GM21381 (cell line): ENCODE measurements at regions not wholly inside any gene's neighbourhood (a gene's known extent, or its start where the extent isn't known, plus 50 kb on each side); places are given as distances from the start of the nearest gene placed in this dataset.
"Not testable (repeated sequence)": the region's sequence is repeated elsewhere in the genome, so short reads cannot be mapped to it uniquely, and the experiment has no call there.

ENCODE experiments used
- ATAC-seq: cut with Tn5 transposase; IDR thresholded peaks from one replicate; pipeline ENCODE4 v1.9.1; 2021; ENCODE audit warnings: mild to moderate bottlenecking, moderate library complexity; ENCODE audit not compliant: unreplicated experiment

GRCh38 chr2:66186537-66186936, 248.4 kb upstream of the MEIS1 start:
- ATAC-seq = no peak

- no peak for ATAC-seq
These were observed 249.3 kb upstream of the MEIS1 start for GRCh38 chr2:66185497-66186054.

GRCh38 chr2:66177128-66177796, 257.7 kb upstream of the MEIS1 start:
- ATAC-seq = not testable (repeated sequence)

GRCh38 chr2:66174491-66174890, 260.4 kb upstream of the MEIS1 start:
- no peak for ATAC-seq

- no peak for ATAC-seq
These were observed 261.3 kb upstream of the MEIS1 start for GRCh38 chr2:66173645-66174044.

GRCh38 chr2:66171530-66171929, 263.4 kb upstream of the MEIS1 start:
- ATAC-seq = no peak

GRCh38 chr2:66170744-66171330, 264.1 kb upstream of the MEIS1 start:
- no peak for ATAC-seq

- no peak for ATAC-seq
These were observed 265.8 kb upstream of the MEIS1 start for GRCh38 chr2:66169076-66169475.

GRCh38 chr2:66164470-66164869, 270.5 kb upstream of the MEIS1 start:
- ATAC-seq = no peak

GRCh38 chr2:66156171-66156570, 278.8 kb upstream of the MEIS1 start:
- no peak for ATAC-seq

- ATAC-seq = no peak
These were observed 281.0 kb upstream of the MEIS1 start for GRCh38 chr2:66153941-66154340.

GRCh38 chr2:66145490-66145889, 289.4 kb upstream of the MEIS1 start:
- ATAC-seq = no peak

GRCh38 chr2:66144324-66144723, 290.6 kb upstream of the MEIS1 start:
- not testable (repeated sequence) for ATAC-seq

GRCh38 chr2:66137606-66138130, 297.3 kb upstream of the MEIS1 start:
- no peak for ATAC-seq

GRCh38 chr2:66134138-66134701, 300.7 kb upstream of the MEIS1 start:
- ATAC-seq = no peak

GRCh38 chr2:66127656-66128055, 307.3 kb upstream of the MEIS1 start:
- ATAC-seq = no peak

GRCh38 chr2:66127061-66127460, 307.9 kb upstream of the MEIS1 start:
- no peak for ATAC-seq

- no peak for ATAC-seq
These were observed 309.0 kb upstream of the MEIS1 start for GRCh38 chr2:66125951-66126350.

GRCh38 chr2:66122516-66122915, 312.4 kb upstream of the MEIS1 start:
- ATAC-seq = no peak

GRCh38 chr2:66121946-66122345, 313.0 kb upstream of the MEIS1 start:
- ATAC-seq = no peak

- no peak for ATAC-seq
These were observed 320.8 kb upstream of the MEIS1 start for GRCh38 chr2:66113988-66114625.
